ENCODE measurements at regions not wholly inside any gene's neighbourhood (a gene's known extent, or its start where the extent isn't known, plus 50 kb on each side); places are given as distances from the start of the nearest gene placed in this dataset.

DNA sequence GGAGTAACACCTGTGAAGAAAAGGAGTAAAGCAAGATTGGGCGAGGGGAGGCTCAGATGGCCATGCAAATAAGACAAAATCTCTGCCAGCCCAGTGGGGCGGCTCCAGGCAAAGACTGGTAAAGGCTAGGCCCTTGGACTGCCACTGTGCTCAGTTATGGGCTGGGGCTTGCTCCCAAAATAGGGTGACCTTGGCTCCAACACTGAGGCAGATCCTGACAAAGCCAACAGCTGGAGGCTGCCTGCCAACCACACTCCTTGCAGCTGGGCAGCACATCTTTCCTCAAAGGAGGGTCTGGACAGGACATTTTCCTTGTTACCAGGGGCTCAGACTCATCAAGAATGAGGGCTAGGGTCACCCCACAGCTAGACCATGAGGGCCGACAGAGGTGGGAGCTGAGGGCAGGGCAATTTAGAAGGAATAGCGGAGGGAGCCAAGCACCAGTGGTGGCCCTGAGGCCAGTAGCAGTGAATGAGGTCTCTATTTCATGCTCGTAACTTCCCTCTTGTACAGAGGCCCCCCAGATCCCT is 86.1 kb downstream of the CHRD start:
- TF ChIP-seq POLR2A (IDR thresholded peaks at IDR 0.05; ENCODE audit: low read length) (no peak), GATA1 (IDR thresholded peaks at IDR 0.05; ENCODE audit: low read depth, low read length) (no peak)
